Activated CD4-positive, alpha-beta memory T cell treated with anti-CD3 and anti-CD28 coated beads for 36 hours (primary cell): ENCODE measurements at regions not wholly inside any gene's neighbourhood (a gene's known extent, or its start where the extent isn't known, plus 50 kb on each side); places are given as distances from the start of the nearest gene placed in this dataset.
"Not testable (repeated sequence)": the region's sequence is repeated elsewhere in the genome, so short reads cannot be mapped to it uniquely, and the experiment has no call there.

Experiments
- CTCF ChIA-PET: fragments of 350-600 bp; sonication (Branson Sonifier 250); formaldehyde crosslinking; loops from one replicate; lab custom pipeline; 2021; ENCODE audit warnings: antibody characterized with exemption, inconsistent platforms; lab: Charles Lee
- POLR2A ChIA-PET: fragments of 350-600 bp; sonication (Branson Sonifier 250); formaldehyde crosslinking; loops from one replicate; lab custom pipeline; 2021; ENCODE audit warnings: antibody characterized with exemption; lab: Charles Lee
- DNase-seq: peaks from one replicate; pipeline ENCODE4 v3.0.0-alpha.2; 2020
- H3K27ac Mint-ChIP-seq: one replicate; pipeline ENCODE4 v1.8.0; 2021; ENCODE audit warnings: mixed read lengths
- H3K27me3 Mint-ChIP-seq: one replicate; pipeline ENCODE4 v1.8.0; 2021; ENCODE audit warnings: mixed read lengths
- H3K36me3 Mint-ChIP-seq: one replicate; pipeline ENCODE4 v1.8.0; 2021; ENCODE audit warnings: mixed read lengths
- H3K4me1 Mint-ChIP-seq: one replicate; pipeline ENCODE4 v1.8.0; 2021; ENCODE audit warnings: low read depth, mixed read lengths
- H3K4me3 Mint-ChIP-seq: one replicate; pipeline ENCODE4 v1.8.0; 2021; ENCODE audit warnings: mild to moderate bottlenecking, mixed read lengths
- H3K9me3 Mint-ChIP-seq: one replicate; pipeline ENCODE4 v1.8.0; 2021; ENCODE audit warnings: mixed read lengths
- intact Hi-C: fragments of 100-400 bp; cut with micrococcal nuclease; formaldehyde crosslinking; loops from one replicate; pipeline ENCODE4 v1.15.1; 2023

GRCh38 chr15:68494573-68495110 is 62.7 kb upstream of the ITGA11 start:
- Mint-ChIP-seq H3K9me3 (no peaks in the 10 kb centered on the region), H3K4me3 (no peak overlapping the region), H3K27ac (no peak overlapping the region), H3K36me3 (no peaks in the 10 kb centered on the region), H3K4me1 (no peaks in the 10 kb centered on the region), H3K27me3 (peaks cover 26% of the 10 kb centered on the region)
- no peak for DNase-seq
- intact Hi-C loops = no loop called here
- POLR2A ChIA-PET = no interaction called here
- CTCF ChIA-PET = no interaction called here

DNA sequence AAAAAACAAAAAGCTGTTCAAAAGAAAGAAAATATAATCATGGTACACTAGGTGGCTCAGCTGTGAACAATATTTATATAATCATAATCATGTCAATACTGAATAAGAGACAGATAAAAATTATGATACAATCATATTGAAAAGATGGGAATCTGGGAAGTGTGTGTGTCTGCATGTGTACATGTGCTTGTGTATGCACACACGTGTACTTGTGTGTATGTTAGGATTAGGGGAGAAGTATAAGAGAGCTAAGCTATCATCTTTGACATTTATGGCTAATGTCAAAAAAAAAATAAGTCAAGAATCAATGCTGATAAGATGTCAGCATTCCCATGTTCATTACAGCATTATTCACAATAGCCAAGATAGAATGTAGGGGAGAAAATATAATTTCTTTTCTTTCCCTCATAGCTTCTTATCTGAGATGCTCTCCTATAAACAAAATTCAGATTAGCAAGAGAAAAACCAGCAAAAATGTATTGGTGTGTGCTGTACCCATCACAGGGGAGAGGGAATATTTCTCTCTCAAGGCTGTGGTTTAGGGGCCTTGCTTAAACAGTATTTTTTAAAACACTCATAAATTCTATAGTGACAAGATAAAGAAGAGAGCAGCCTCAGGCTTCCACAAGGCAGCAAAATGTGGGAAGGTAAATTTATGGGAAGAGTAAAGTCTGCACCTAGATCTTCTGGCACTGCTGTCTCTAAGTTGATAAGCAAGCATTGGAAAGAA is 63.4 kb upstream of the ITGA11 start:
- no peak for DNase-seq
- Mint-ChIP-seq H3K9me3 (no peaks in the 10 kb centered on the region), H3K27me3 (peaks cover 25% of the 10 kb centered on the region), H3K36me3 (no peaks in the 10 kb centered on the region), H3K4me3 (no peak overlapping the region), H3K27ac (no peak overlapping the region), H3K4me1 (no peaks in the 10 kb centered on the region)
- ChIA-PET CTCF (no interaction called here), POLR2A (no interaction called here)
- intact Hi-C loops = no loop called here

DNA sequence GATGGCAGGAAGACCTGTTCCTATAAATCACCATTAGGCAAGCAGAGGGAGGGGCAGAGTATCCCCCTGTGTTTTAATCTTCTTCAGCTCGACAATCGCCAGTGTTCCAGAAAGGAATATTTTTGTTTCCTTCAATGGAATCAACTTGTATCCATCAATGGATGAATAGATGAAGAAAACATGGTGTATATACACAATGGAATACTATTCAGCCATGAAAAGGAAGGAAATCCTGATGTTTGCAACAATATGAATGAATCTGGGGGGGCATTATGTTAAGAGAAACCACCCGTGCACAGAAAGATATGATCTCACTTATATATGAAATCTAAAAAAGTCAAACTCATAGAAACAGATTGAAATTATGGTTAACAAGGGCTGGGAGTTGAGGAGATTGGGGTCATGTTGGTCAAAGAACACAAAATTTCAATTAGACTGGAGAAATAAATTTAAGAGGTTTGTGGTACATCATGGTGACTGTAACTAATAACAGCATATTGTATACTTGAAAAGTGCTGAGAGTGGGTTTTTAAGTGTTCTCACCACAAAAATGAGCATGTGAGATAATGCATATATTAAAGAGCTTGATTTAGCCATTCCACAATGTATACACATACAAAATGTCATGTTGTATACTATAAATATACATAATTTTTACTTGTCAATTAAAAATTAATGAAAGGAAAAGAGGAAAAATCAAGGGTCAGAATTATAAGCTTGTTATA is 64.2 kb upstream of the ITGA11 start:
- H3K27ac Mint-ChIP-seq = no peak overlapping the region
- no peak for DNase-seq
- intact Hi-C loops = no loop called here
- ChIA-PET POLR2A (no interaction called here), CTCF (interaction anchor here (1.0 kb wide), 1 partner anchor 190 kb away, joined by 3 read pairs; no protein-coding TSS in a partner anchor)
- peaks cover 18% of the 10 kb centered on the region for H3K27me3 Mint-ChIP-seq
- H3K36me3 Mint-ChIP-seq = no peaks in the 10 kb centered on the region
- H3K4me1 Mint-ChIP-seq = no peaks in the 10 kb centered on the region
- H3K9me3 Mint-ChIP-seq = no peaks in the 10 kb centered on the region
- no peak overlapping the region for H3K4me3 Mint-ChIP-seq

DNA sequence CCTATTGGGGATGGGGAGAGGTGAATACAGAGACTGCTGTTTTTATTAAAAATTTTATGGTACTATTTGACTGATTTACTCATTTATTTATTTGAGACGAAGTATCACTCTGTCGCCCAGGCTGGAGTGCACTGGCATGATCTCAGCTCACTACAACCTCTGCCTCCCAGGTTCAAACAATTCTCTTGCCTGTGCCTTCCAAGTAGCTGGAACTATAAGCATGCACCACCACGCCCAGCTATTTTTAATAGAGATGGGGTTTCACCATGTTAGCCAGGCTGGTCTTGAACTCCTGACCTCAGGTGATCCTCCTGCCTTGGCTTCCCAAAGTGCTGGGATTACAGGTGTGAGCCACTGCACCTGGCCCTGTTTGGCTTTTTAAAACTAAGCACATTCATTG is 64.8 kb upstream of the ITGA11 start:
- H3K4me3 Mint-ChIP-seq, DNase-seq, H3K4me1 Mint-ChIP-seq, H3K9me3 Mint-ChIP-seq, H3K36me3 Mint-ChIP-seq, intact Hi-C loops, POLR2A ChIA-PET, H3K27ac Mint-ChIP-seq: not testable (repeated sequence)
- H3K27me3 Mint-ChIP-seq = peaks cover 16% of the 10 kb centered on the region
- CTCF ChIA-PET = interaction anchor here (1.0 to 1.1 kb wide), 2 partner anchors 53 to 190 kb away, joined by 3 read pairs; no protein-coding TSS in a partner anchor

DNA sequence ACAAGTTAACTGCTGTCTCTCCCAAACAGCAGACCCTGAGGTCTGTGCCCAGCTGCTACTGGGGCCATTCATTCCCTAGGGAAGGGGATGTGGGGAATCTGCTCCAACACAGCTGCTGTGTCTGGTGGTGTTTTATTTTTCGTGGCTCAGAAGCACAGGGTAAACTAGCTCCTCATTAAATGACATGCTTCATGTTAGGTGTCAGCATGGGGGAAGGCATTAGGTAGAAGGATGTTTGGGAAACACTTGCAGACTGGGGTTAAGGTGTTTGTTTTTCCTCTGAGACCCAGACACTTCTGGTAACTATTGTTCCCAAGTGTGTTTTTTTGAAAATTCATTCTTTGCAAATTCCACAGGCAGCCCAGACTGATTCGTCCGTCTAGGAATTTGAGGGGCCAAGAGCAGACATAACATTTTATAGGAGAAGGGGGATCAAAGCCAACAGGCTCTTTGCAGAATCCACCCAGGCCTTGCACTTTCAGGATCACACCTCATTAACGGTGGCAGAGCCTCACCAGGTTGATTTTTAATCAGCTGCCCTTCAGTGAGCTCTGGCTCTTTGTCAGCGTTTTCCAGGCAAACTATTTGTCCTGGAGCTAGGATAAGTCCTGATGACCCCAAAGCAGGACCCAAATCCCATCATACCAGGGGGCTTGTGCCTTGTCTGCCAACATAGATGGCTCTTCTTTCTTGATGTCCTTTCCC is 65.4 kb upstream of the ITGA11 start:
- no peaks in the 10 kb centered on the region for H3K9me3 Mint-ChIP-seq
- intact Hi-C loops = no loop called here
- POLR2A ChIA-PET = no interaction called here
- H3K36me3 Mint-ChIP-seq = no peaks in the 10 kb centered on the region
- no peaks in the 10 kb centered on the region for H3K4me1 Mint-ChIP-seq
- no peak overlapping the region for H3K4me3 Mint-ChIP-seq
- DNase-seq = no peak
- H3K27ac Mint-ChIP-seq = no peak overlapping the region
- CTCF ChIA-PET = interaction anchor here (1.1 kb wide), 1 partner anchor 53 kb away, joined by 3 read pairs; no protein-coding TSS in a partner anchor
- H3K27me3 Mint-ChIP-seq = peaks cover 15% of the 10 kb centered on the region

- Mint-ChIP-seq H3K36me3 (no peaks in the 10 kb centered on the region), H3K27ac (no peak overlapping the region), H3K4me1 (no peaks in the 10 kb centered on the region), H3K27me3 (peaks cover 11% of the 10 kb centered on the region), H3K4me3 (no peak overlapping the region), H3K9me3 (no peaks in the 10 kb centered on the region)
- no peak for DNase-seq
- intact Hi-C loops = no loop called here
- ChIA-PET CTCF (no interaction called here), POLR2A (no interaction called here)
Observed at GRCh38 chr15:68498076-68498475, 66.1 kb upstream of the ITGA11 start.

DNA sequence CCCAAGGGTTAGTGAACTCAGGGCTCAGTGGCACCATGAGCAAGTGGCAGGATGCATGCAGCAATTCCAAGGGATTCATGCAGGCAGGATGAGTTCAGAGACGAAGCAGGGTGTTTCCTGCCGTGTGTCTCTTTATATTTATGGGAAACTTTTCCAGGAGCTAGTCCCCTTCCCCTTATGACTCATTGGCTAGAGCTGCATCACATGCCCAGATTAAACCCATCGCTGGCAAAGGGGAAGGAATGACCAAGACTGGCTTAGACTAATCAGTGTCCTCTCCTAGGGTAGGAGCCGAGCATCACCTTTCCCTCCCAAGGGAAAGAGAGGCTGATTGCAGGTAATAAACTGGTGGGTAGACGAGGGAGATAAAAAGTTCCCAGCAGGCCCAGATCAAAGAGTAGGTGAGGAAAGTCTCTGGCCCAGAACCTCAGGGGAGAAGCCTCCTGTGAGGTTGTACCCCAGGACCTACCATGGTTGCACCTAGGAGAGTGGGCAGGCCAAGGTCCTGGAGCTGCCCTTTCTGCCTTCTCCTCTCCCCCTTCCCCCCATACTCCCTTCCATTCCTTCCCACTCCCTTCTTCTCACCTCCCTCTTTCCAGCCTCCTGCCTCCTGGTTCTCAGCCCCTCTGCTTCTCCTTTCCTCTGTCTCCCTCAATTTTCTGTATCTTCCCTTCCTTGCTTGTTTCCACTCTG is 67.8 kb upstream of the ITGA11 start:
- intact Hi-C loops = no loop called here
- H3K4me3 Mint-ChIP-seq = no peak overlapping the region
- ChIA-PET POLR2A (no interaction called here), CTCF (no interaction called here)
- peaks cover 4% of the 10 kb centered on the region for H3K27me3 Mint-ChIP-seq
- H3K9me3 Mint-ChIP-seq = no peaks in the 10 kb centered on the region
- H3K36me3 Mint-ChIP-seq = no peaks in the 10 kb centered on the region
- no peak for DNase-seq
- H3K27ac Mint-ChIP-seq = no peak overlapping the region
- no peaks in the 10 kb centered on the region for H3K4me1 Mint-ChIP-seq

GRCh38 chr15:68500363-68501258 is 68.6 kb upstream of the ITGA11 start:
- no peaks in the 10 kb centered on the region for H3K4me1 Mint-ChIP-seq
- ChIA-PET POLR2A (interaction anchor here (0.5 kb wide), 1 partner anchor 29 kb away, joined by 3 read pairs; no protein-coding TSS in a partner anchor), CTCF (no interaction called here)
- H3K9me3 Mint-ChIP-seq = no peaks in the 10 kb centered on the region
- intact Hi-C loops = no loop called here
- no peak for DNase-seq
- peaks cover under 1% of the 10 kb centered on the region for H3K27me3 Mint-ChIP-seq
- no peak overlapping the region for H3K4me3 Mint-ChIP-seq
- no peak overlapping the region for H3K27ac Mint-ChIP-seq
- no peaks in the 10 kb centered on the region for H3K36me3 Mint-ChIP-seq

DNA sequence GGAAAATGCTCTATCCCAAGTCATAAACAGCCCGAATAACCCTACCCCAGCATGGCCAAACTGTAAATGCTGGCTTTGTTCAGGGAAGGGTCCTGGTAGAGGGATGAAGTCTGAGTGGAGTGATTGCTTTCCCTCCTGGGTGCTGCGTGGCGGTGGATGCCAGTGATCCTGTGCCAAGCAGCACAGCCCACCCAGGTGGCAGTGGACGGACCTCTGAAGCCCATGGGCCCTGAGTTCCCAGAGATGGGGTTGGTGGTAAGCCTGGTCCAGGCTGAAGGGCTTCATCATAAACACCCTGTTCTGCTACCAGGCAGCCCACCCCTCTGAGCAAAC is 69.3 kb upstream of the ITGA11 start:
- POLR2A ChIA-PET = interaction anchor here (0.5 kb wide), 1 partner anchor 30 kb away, joined by 3 read pairs; no protein-coding TSS in a partner anchor
- no peak for DNase-seq

DNA sequence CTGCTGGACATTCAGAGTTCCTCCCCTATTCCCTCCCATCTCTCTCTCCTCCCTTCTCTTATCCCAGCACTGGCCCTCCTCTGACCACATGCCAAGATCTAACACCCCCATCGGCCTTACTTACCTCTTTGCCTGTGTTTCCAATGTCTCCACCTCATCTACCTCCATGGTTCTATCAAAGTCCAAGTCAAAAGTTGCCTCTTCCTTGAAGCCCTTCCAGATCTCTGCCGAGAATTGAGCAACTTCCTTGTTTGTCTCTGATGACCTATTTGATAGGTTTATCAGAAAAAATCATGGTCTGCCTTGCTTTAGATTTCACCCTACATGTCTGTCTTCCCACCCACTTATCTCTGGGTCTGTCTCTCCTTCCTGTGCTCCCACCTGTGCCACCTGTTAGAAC is 69.7 kb upstream of the ITGA11 start:
- Mint-ChIP-seq H3K9me3 (no peaks in the 10 kb centered on the region), H3K27me3 (peaks cover 3% of the 10 kb centered on the region), H3K36me3 (no peaks in the 10 kb centered on the region)

More for the DNA sequence above, 69.3 kb upstream of the ITGA11 start:
- H3K9me3 Mint-ChIP-seq = no peaks in the 10 kb centered on the region
- peaks cover 2% of the 10 kb centered on the region for H3K27me3 Mint-ChIP-seq
- H3K27ac Mint-ChIP-seq = no peak overlapping the region
- no peaks in the 10 kb centered on the region for H3K36me3 Mint-ChIP-seq
- no peak overlapping the region for H3K4me3 Mint-ChIP-seq
- CTCF ChIA-PET = no interaction called here
- H3K4me1 Mint-ChIP-seq = no peaks in the 10 kb centered on the region
- intact Hi-C loops = no loop called here

DNA sequence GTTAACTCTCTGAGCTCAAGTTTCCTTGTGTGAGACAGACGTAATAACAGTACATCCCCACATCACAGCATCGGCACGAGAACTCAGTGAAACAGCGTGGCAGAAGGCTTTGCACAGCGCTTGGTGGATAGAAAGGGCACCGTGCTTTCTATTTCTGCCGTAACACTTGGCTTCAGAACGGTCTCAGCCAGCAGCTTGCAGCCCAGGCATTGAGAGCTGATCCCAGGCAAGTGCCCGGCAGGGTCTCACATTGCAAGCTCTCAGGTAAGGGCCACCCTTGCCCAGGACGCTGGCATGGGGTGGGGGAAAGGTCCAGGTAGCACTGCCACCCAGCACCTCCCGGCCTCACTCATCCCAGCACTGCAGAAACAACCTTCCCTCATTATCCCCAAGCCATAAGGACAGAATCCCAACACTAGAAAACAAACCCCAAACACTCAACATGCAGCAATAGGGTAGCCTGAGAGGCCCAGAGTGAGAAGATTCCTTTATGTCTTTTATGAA is 70.5 kb upstream of the ITGA11 start:
- CTCF ChIA-PET = interaction anchor here (1.1 kb wide), 1 partner anchor 48 kb away, joined by 3 read pairs; no protein-coding TSS in a partner anchor
- Mint-ChIP-seq H3K27me3 (peaks cover 7% of the 10 kb centered on the region), H3K27ac (no peak overlapping the region), H3K4me3 (no peak overlapping the region), H3K4me1 (no peaks in the 10 kb centered on the region), H3K9me3 (no peaks in the 10 kb centered on the region), H3K36me3 (no peaks in the 10 kb centered on the region)
- no peak for DNase-seq
- intact Hi-C loops = no loop called here
- POLR2A ChIA-PET = no interaction called here

More for the DNA sequence above, 69.7 kb upstream of the ITGA11 start:
- intact Hi-C loops = no loop called here
- H3K4me1 Mint-ChIP-seq = no peaks in the 10 kb centered on the region
- H3K4me3 Mint-ChIP-seq = no peak overlapping the region
- no peak for DNase-seq
- H3K27ac Mint-ChIP-seq = no peak overlapping the region
- ChIA-PET CTCF (no interaction called here), POLR2A (no interaction called here)
